Neural cell (in vitro differentiated cells): ENCODE measurements at regions not wholly inside any gene's neighbourhood (a gene's known extent, or its start where the extent isn't known, plus 50 kb on each side); places are given as distances from the start of the nearest gene placed in this dataset.

Experiments used
- H2AFZ ChIP-seq: fragments of 200-600, 300-800 bp; sonication (generic), shearing (Covaris generic); 2 replicates; pipeline ENCODE4 v1.6.0; 2014; ENCODE audit warnings: low read depth, mild to moderate bottlenecking, antibody characterized with exemption, low read length, moderate library complexity
- H3F3A ChIP-seq: fragments of 200-600 bp; shearing (Covaris generic); 2 replicates; pipeline ENCODE4 v1.6.1; 2016; ENCODE audit warnings: mild to moderate bottlenecking, moderate library complexity, mixed read lengths, antibody characterized with exemption, low read length; ENCODE audit not compliant: insufficient read depth, poor library complexity, severe bottlenecking
- H3K27ac ChIP-seq: fragments of 200-600, 300-800 bp; sonication (generic), shearing (Covaris generic); 2 replicates; pipeline ENCODE4 v1.5.1; 2014; ENCODE audit warnings: mild to moderate bottlenecking, low read length, moderate library complexity
- H3K27me3 ChIP-seq: fragments of 300-800, 200-600 bp; sonication (generic), shearing (Covaris generic); 2 replicates; pipeline ENCODE4 v1.6.0; 2014; ENCODE audit warnings: mild to moderate bottlenecking, low read depth, low read length, moderate library complexity; ENCODE audit not compliant: insufficient read depth
- H3K36me3 ChIP-seq: fragments of 300-800, 200-600 bp; sonication (generic), shearing (Covaris generic); 2 replicates; pipeline ENCODE4 v1.5.1; 2014; ENCODE audit warnings: mild to moderate bottlenecking, antibody characterized with exemption, low read length, moderate library complexity; ENCODE audit not compliant: insufficient read depth
- H3K4me2 ChIP-seq: fragments of 300-800, 200-600 bp; sonication (generic), shearing (Covaris generic); 2 replicates; pipeline ENCODE4 v1.6.0; 2014; ENCODE audit warnings: mild to moderate bottlenecking, low read length
- H3K4me3 ChIP-seq: fragments of 300-800, 200-600 bp; sonication (generic), shearing (Covaris generic); 2 replicates; pipeline ENCODE4 v1.5.1; 2014; ENCODE audit warnings: mild to moderate bottlenecking, low read length, moderate library complexity
- H3K79me2 ChIP-seq: fragments of 200-600 bp; shearing (Covaris generic); replicated peaks from 2 replicates; pipeline ENCODE4 v1.6.0; 2014; ENCODE audit warnings: mild to moderate bottlenecking, low read length, moderate library complexity; ENCODE audit not compliant: insufficient read depth
- H3K9ac ChIP-seq: fragments of 300-800, 200-600 bp; sonication (generic), shearing (Covaris generic); 2 replicates; pipeline ENCODE4 v1.6.1; 2016; ENCODE audit warnings: mild to moderate bottlenecking, low read length, mixed read lengths
- H3K9me2 ChIP-seq: fragments of 200-600 bp; shearing (Covaris generic); 2 replicates; pipeline ENCODE4 v1.6.1; 2016; ENCODE audit warnings: mild to moderate bottlenecking, low read length, mixed read lengths; ENCODE audit not compliant: insufficient read depth
- H3K9me3 ChIP-seq: fragments of 200-600, 300-800 bp; sonication (generic), shearing (Covaris generic); 2 replicates; pipeline ENCODE4 v1.6.1; 2016; ENCODE audit warnings: mild to moderate bottlenecking, mixed run types, low read length, moderate library complexity, mixed read lengths
- H4K20me1 ChIP-seq: fragments of 200-600 bp; shearing (Covaris generic); 2 replicates; pipeline ENCODE4 v1.6.1; 2016; ENCODE audit warnings: mild to moderate bottlenecking, mixed run types; ENCODE audit not compliant: insufficient read depth
- EP300 ChIP-seq: fragments of 450-650 bp; conservative IDR thresholded peaks from 2 replicates; pipeline ENCODE4 v1.6.1; 2014; ENCODE audit warnings: antibody characterized with exemption, mild to moderate bottlenecking, moderate library complexity; ENCODE audit not compliant: poor library complexity, severe bottlenecking
- EZH2 ChIP-seq: fragments of 200-600, 300-800 bp; shearing (Covaris generic), sonication (generic); IDR thresholded peaks from 2 replicates; pipeline ENCODE4 v1.6.1; 2014; ENCODE audit warnings: antibody characterized with exemption, low read length, borderline replicate concordance, mild to moderate bottlenecking; ENCODE audit not compliant: insufficient read depth, poor library complexity, severe bottlenecking
- MXI1 ChIP-seq: fragments of 450-650 bp; conservative IDR thresholded peaks from 2 replicates; pipeline ENCODE4 v1.6.1; 2014; ENCODE audit warnings: antibody characterized with exemption, mild to moderate bottlenecking; ENCODE audit not compliant: poor library complexity, severe bottlenecking
- POLR2AphosphoS5 ChIP-seq: IDR thresholded peaks from 2 replicates; pipeline ENCODE4 v1.6.1; 2012
- RAD21 ChIP-seq: fragments of 450-650 bp; conservative IDR thresholded peaks from 2 replicates; pipeline ENCODE4 v1.6.1; 2014; ENCODE audit warnings: antibody characterized with exemption, mild to moderate bottlenecking, moderate library complexity
- SMC3 ChIP-seq: fragments of 450-650 bp; conservative IDR thresholded peaks from 2 replicates; pipeline ENCODE4 v1.6.1; 2014; ENCODE audit warnings: antibody characterized with exemption, mild to moderate bottlenecking, moderate library complexity; ENCODE audit not compliant: poor library complexity
- TAF1 ChIP-seq: IDR thresholded peaks from 2 replicates; pipeline ENCODE4 v1.6.1; 2012; ENCODE audit warnings: low read depth
- TF ChIP-seq, protein P1 (sequence below): fragments of 450-650 bp; IDR thresholded peaks from 2 replicates; pipeline ENCODE4 v1.5.1; 2014; ENCODE audit warnings: antibody characterized with exemption, mild to moderate bottlenecking, moderate library complexity; ENCODE audit not compliant: poor library complexity, severe bottlenecking
- TF ChIP-seq, protein P2 (sequence below): IDR thresholded peaks from 2 replicates; pipeline ENCODE4 v1.6.1; 2012; ENCODE audit warnings: borderline replicate concordance

DNA sequence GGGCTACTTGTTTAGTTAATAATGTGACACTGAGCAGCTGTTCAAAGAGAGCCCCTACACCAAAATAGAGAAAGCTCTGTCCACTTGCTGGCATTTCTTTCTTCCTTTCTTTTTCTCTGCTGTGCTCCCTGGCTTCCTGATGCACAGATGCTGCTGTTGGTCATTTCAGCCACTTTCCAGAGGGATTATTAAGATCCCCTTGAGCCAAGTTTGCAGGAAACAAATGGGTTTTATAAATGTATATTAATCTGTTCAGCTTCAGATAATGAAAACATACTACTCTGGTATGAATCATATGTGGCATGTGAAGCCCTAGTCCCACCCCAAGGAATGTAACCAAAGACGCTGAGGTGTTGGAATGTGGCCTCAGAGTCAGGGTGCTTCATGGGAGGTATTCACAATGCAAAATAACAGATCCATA, 638.2 kb upstream of the FZD8 start:
- no peaks in the 10 kb centered on the region for H3K27me3 ChIP-seq
- H3K9ac ChIP-seq = no peak overlapping the region
- H3K4me2 ChIP-seq = no peak overlapping the region
- H3K79me2 ChIP-seq = no peaks in the 10 kb centered on the region
- H3K9me2 ChIP-seq = no peaks in the 10 kb centered on the region
- H3F3A ChIP-seq = no peaks in the 10 kb centered on the region
- no peak overlapping the region for H2AFZ ChIP-seq
- no peak for TF ChIP-seq EP300
- no peak for TF ChIP-seq SMC3
- no peak for TF ChIP-seq RAD21
- TF ChIP-seq, protein P1, sequence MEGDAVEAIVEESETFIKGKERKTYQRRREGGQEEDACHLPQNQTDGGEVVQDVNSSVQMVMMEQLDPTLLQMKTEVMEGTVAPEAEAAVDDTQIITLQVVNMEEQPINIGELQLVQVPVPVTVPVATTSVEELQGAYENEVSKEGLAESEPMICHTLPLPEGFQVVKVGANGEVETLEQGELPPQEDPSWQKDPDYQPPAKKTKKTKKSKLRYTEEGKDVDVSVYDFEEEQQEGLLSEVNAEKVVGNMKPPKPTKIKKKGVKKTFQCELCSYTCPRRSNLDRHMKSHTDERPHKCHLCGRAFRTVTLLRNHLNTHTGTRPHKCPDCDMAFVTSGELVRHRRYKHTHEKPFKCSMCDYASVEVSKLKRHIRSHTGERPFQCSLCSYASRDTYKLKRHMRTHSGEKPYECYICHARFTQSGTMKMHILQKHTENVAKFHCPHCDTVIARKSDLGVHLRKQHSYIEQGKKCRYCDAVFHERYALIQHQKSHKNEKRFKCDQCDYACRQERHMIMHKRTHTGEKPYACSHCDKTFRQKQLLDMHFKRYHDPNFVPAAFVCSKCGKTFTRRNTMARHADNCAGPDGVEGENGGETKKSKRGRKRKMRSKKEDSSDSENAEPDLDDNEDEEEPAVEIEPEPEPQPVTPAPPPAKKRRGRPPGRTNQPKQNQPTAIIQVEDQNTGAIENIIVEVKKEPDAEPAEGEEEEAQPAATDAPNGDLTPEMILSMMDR = no peak
- TF ChIP-seq TAF1 = no peak
- TF ChIP-seq EZH2 = no peak
- no peak for TF ChIP-seq MXI1
- TF ChIP-seq, protein P2, sequence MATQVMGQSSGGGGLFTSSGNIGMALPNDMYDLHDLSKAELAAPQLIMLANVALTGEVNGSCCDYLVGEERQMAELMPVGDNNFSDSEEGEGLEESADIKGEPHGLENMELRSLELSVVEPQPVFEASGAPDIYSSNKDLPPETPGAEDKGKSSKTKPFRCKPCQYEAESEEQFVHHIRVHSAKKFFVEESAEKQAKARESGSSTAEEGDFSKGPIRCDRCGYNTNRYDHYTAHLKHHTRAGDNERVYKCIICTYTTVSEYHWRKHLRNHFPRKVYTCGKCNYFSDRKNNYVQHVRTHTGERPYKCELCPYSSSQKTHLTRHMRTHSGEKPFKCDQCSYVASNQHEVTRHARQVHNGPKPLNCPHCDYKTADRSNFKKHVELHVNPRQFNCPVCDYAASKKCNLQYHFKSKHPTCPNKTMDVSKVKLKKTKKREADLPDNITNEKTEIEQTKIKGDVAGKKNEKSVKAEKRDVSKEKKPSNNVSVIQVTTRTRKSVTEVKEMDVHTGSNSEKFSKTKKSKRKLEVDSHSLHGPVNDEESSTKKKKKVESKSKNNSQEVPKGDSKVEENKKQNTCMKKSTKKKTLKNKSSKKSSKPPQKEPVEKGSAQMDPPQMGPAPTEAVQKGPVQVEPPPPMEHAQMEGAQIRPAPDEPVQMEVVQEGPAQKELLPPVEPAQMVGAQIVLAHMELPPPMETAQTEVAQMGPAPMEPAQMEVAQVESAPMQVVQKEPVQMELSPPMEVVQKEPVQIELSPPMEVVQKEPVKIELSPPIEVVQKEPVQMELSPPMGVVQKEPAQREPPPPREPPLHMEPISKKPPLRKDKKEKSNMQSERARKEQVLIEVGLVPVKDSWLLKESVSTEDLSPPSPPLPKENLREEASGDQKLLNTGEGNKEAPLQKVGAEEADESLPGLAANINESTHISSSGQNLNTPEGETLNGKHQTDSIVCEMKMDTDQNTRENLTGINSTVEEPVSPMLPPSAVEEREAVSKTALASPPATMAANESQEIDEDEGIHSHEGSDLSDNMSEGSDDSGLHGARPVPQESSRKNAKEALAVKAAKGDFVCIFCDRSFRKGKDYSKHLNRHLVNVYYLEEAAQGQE = no peak
- TF ChIP-seq POLR2AphosphoS5 = no peak
- no peak overlapping the region for H3K27ac ChIP-seq
- H3K4me3 ChIP-seq = no peak overlapping the region
- H3K36me3 ChIP-seq = no peaks in the 10 kb centered on the region
- no peaks in the 10 kb centered on the region for H4K20me1 ChIP-seq
- no peaks in the 10 kb centered on the region for H3K9me3 ChIP-seq

DNA sequence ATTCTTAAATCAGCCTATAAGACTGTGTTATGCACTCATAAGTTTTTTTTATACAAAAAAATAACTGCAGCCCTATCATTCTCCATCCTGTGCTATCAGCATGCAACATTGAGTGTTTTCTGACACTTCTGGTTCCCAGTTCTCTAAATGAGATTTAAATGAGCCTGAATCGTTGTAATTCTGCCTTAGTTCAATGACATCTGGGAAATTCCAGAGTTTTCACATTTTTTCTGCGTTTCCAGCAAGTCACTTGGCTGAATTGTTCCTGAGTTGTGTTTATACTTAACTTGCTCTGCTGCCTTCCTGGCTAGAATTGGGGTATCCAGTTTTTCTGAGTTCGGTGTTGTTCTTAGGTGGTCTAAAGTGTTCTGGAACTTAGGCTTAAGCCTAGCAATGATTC, 636.1 kb upstream of the FZD8 start:
- Histone ChIP-seq H3K9me2 (no peaks in the 10 kb centered on the region), H3K27ac (no peak overlapping the region), H3K9ac (no peak overlapping the region), H3K4me2 (no peak overlapping the region), H3K79me2 (no peaks in the 10 kb centered on the region), H3K27me3 (no peaks in the 10 kb centered on the region), H3F3A (no peaks in the 10 kb centered on the region), H3K36me3 (no peaks in the 10 kb centered on the region), H3K9me3 (no peaks in the 10 kb centered on the region), H2AFZ (no peak overlapping the region), H4K20me1 (no peaks in the 10 kb centered on the region), H3K4me3 (no peak overlapping the region)
- TF ChIP-seq EZH2 (no peak), EP300 (no peak), TAF1 (no peak), SMC3 (no peak), POLR2AphosphoS5 (no peak), RAD21 (no peak), MXI1 (no peak)
- TF ChIP-seq, protein P2 = no peak
- TF ChIP-seq, protein P1 = no peak
